Peyer's patch (tissue), 4 donors: ENCODE measurements at regions not wholly inside any gene's neighbourhood (a gene's known extent, or its start where the extent isn't known, plus 50 kb on each side); places are given as distances from the start of the nearest gene placed in this dataset.

Experiments
- DNase-seq, 3 donors: peaks; one replicate each; pipeline ENCODE4 v3.0.0-alpha.2; 2017 to 2019
- H3K27ac ChIP-seq, 4 donors: fragments of 200-600 bp; sonication (generic); one replicate each; pipeline ENCODE4 v1.5.1; 2016 to 2019
- H3K27me3 ChIP-seq, 2 donors: fragments of 200-600 bp; sonication (generic); one replicate each; pipeline ENCODE4 v1.5.1; 2019
- H3K36me3 ChIP-seq, 3 donors: fragments of 200-600 bp; sonication (generic); one replicate each; pipeline ENCODE4 v1.5.1; 2016 to 2019
- H3K4me1 ChIP-seq, 4 donors: fragments of 200-600 bp; sonication (generic); one replicate each; pipeline ENCODE4 v1.5.1; 2016 to 2019
- H3K4me3 ChIP-seq, 4 donors: fragments of 200-600 bp; sonication (generic); 1 replicate in 3 of 4; 2 replicates in 1 of 4; pipeline ENCODE4 v1.5.1; 2016 to 2019; ENCODE audit warnings: mild to moderate bottlenecking in 1 of 4
- H3K9me3 ChIP-seq, 4 donors: fragments of 200-600 bp; sonication (generic); one replicate each; pipeline ENCODE4 v1.5.1; 2016 to 2019; ENCODE audit warnings: mild to moderate bottlenecking in 1 of 4
- POLR2A ChIP-seq, 2 donors: fragments of 450-650 bp; IDR thresholded peaks; one replicate each; pipeline ENCODE4 v1.5.1; 2017; ENCODE audit warnings: antibody characterized with exemption in 2 of 2, mild to moderate bottlenecking in 2 of 2, moderate library complexity in 2 of 2
- TF ChIP-seq, protein P1 (sequence below), 6 experiments: fragments of 450-650 bp in 4 of 6; fragments of 200-600 bp in 2 of 6; sonication (generic) in 1 of 6; IDR thresholded peaks; one replicate each; pipeline ENCODE4 v1.5.1; 2017 to 2019; ENCODE audit warnings: antibody characterized with exemption in 6 of 6, mild to moderate bottlenecking in 3 of 6, moderate library complexity in 1 of 6

DNA sequence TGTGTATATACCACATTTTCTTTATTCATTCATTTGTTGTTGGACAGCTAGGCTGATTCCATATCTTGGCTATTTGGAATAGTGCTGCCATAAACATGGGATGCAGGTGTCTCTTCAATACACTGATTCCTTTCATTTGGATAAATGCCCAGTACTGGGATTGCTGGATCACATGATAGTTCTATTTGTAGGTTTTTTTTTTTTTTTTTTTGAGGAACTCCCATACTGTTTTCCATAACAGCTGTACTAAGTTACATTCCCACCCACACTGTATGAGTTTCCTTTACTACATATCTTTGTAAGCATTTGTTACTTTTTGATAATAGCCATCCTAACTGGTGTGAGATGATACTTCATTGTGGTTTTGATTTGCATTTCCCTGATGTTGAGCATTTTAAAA, 437.7 kb downstream of the DIPK2A start:
- Histone ChIP-seq H3K9me3 (no peaks in the 10 kb centered on the region), H3K4me3 (no peak overlapping the region), H3K36me3 (no peaks in the 10 kb centered on the region), H3K4me1 (no peaks in the 10 kb centered on the region), H3K27ac (no peak overlapping the region), H3K27me3 (no peaks in the 10 kb centered on the region)
- TF ChIP-seq POLR2A (IDR thresholded peaks at IDR 0.05), result no peak
- TF ChIP-seq, protein P1, sequence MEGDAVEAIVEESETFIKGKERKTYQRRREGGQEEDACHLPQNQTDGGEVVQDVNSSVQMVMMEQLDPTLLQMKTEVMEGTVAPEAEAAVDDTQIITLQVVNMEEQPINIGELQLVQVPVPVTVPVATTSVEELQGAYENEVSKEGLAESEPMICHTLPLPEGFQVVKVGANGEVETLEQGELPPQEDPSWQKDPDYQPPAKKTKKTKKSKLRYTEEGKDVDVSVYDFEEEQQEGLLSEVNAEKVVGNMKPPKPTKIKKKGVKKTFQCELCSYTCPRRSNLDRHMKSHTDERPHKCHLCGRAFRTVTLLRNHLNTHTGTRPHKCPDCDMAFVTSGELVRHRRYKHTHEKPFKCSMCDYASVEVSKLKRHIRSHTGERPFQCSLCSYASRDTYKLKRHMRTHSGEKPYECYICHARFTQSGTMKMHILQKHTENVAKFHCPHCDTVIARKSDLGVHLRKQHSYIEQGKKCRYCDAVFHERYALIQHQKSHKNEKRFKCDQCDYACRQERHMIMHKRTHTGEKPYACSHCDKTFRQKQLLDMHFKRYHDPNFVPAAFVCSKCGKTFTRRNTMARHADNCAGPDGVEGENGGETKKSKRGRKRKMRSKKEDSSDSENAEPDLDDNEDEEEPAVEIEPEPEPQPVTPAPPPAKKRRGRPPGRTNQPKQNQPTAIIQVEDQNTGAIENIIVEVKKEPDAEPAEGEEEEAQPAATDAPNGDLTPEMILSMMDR (IDR thresholded peaks at IDR 0.05), result no peak
- DNase-seq, result no peak

GRCh38 chr3:144413068-144413467, 441.4 kb downstream of the DIPK2A start:
- H3K27ac ChIP-seq, result no peak overlapping the region
- DNase-seq, result no peak
- TF ChIP-seq, protein P1 (IDR thresholded peaks at IDR 0.05), result no peak
- no peak for TF ChIP-seq POLR2A (IDR thresholded peaks at IDR 0.05)
- H3K27me3 ChIP-seq, result no peaks in the 10 kb centered on the region
- no peak overlapping the region for H3K4me3 ChIP-seq
- no peaks in the 10 kb centered on the region for H3K4me1 ChIP-seq
- H3K9me3 ChIP-seq, result no peaks in the 10 kb centered on the region
- H3K36me3 ChIP-seq, result no peaks in the 10 kb centered on the region

GRCh38 chr3:144415492-144415891, 443.9 kb downstream of the DIPK2A start:
- no peak overlapping the region for H3K27ac ChIP-seq

DNA sequence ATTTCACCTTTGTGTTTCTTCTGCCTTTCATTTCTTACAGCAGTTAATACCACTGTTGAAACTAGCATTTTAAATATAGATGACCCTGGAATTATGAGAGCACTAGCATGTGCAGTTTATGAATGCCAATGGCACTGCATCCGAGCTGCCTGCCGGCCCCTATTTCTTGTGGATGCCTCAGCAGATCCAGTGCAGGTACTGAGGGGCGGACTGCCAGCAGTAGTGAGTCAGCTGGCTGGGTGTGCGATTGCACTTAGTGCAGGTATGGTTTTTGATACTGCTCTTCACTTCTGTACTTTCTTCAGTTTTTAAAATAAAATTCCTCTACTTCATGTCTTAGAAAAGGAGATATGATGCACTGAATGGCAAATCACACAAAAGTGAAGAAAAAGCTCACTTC, 453.0 kb downstream of the DIPK2A start:
- TF ChIP-seq, protein P1 (IDR thresholded peaks at IDR 0.05), result no peak
- no peak for TF ChIP-seq POLR2A (IDR thresholded peaks at IDR 0.05)
- no peaks in the 10 kb centered on the region for H3K36me3 ChIP-seq
- H3K4me1 ChIP-seq, result no peaks in the 10 kb centered on the region
- H3K27ac ChIP-seq, result no peak overlapping the region
- no peak for DNase-seq
- peaks cover 0 to 2% (median 0%) of the 10 kb centered on the region in 4 donors for H3K9me3 ChIP-seq
- H3K4me3 ChIP-seq, result no peak overlapping the region
- H3K27me3 ChIP-seq, result no peaks in the 10 kb centered on the region

More at GRCh38 chr3:144415492-144415891, 443.9 kb downstream of the DIPK2A start:
- DNase-seq, result no peak
- H3K9me3 ChIP-seq, result no peaks in the 10 kb centered on the region
- no peak overlapping the region for H3K4me3 ChIP-seq
- no peaks in the 10 kb centered on the region for H3K36me3 ChIP-seq
- no peaks in the 10 kb centered on the region for H3K27me3 ChIP-seq
- no peaks in the 10 kb centered on the region for H3K4me1 ChIP-seq
- no peak for TF ChIP-seq POLR2A (IDR thresholded peaks at IDR 0.05)
- TF ChIP-seq, protein P1 (IDR thresholded peaks at IDR 0.05), result no peak

- Histone ChIP-seq H3K27ac (no peak overlapping the region), H3K4me1 (no peaks in the 10 kb centered on the region), H3K4me3 (no peak overlapping the region), H3K36me3 (no peaks in the 10 kb centered on the region), H3K27me3 (no peaks in the 10 kb centered on the region), H3K9me3 (peaks cover 0 to 2% (median 0%) of the 10 kb centered on the region in 4 donors)
- no peak for DNase-seq
- no peak for TF ChIP-seq POLR2A (IDR thresholded peaks at IDR 0.05)
- TF ChIP-seq, protein P1 (IDR thresholded peaks at IDR 0.05), result no peak
Measured at GRCh38 chr3:144426366-144426765, 454.7 kb downstream of the DIPK2A start.

DNA sequence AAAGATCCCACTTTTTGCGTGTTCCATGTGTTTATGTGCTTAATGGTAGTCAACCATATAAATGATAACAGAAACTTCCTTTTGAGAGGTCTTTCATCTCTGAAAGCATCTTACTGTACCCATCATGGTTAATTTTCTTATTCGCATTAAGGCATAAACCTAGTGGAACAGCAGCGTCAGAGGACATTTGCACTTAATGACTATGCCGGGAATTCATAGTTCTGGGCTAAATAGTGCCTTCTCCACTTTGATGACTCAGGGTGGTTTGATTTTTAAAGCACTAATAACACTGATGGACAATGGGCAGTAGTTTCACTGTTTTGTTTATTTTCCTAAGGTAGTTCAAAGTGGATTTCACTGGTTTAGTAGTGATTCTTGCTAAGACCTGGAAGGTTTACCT, 455.3 kb downstream of the DIPK2A start:
- Histone ChIP-seq H3K36me3 (no peaks in the 10 kb centered on the region), H3K27ac (no peak overlapping the region), H3K9me3 (peaks cover 0 to 2% (median 0%) of the 10 kb centered on the region in 4 donors), H3K4me1 (no peaks in the 10 kb centered on the region), H3K4me3 (no peak overlapping the region), H3K27me3 (no peaks in the 10 kb centered on the region)
- DNase-seq, result no peak
- TF ChIP-seq, protein P1 (IDR thresholded peaks at IDR 0.05), result no peak
- TF ChIP-seq POLR2A (IDR thresholded peaks at IDR 0.05), result no peak
